Duodenal mucosa (tissue), 2 donors: ENCODE measurements at regions not wholly inside any gene's neighbourhood (a gene's known extent, or its start where the extent isn't known, plus 50 kb on each side); places are given as distances from the start of the nearest gene placed in this dataset.

ENCODE experiments used
- H3K27ac ChIP-seq: one replicate; pipeline ENCODE4 v1.7.0; 2013; ENCODE audit warnings: low read depth, low read length
- H3K27me3 ChIP-seq, 2 donors: one replicate each; pipeline ENCODE4 v1.7.0; 2013; ENCODE audit warnings: low read length in 2 of 2, control low read depth in 1 of 2; ENCODE audit not compliant: insufficient read depth in 2 of 2, control insufficient read depth in 1 of 2
- H3K36me3 ChIP-seq, 2 donors: one replicate each; pipeline ENCODE4 v1.7.0; 2013; ENCODE audit warnings: low read length in 2 of 2, control low read depth in 1 of 2; ENCODE audit not compliant: insufficient read depth in 2 of 2, control insufficient read depth in 1 of 2
- H3K4me1 ChIP-seq, 2 donors: one replicate each; pipeline ENCODE4 v1.7.0; 2013; ENCODE audit warnings: low read length in 2 of 2, control low read depth in 1 of 2; ENCODE audit not compliant: insufficient read depth in 2 of 2, control insufficient read depth in 1 of 2
- H3K4me3 ChIP-seq, 2 donors: one replicate each; pipeline ENCODE4 v1.7.0; 2013; ENCODE audit warnings: low read length in 2 of 2, low read depth in 1 of 2
- H3K9ac ChIP-seq, 2 donors: one replicate each; pipeline ENCODE4 v1.7.0; 2013; ENCODE audit warnings: low read length in 2 of 2, low read depth in 1 of 2
- H3K9me3 ChIP-seq, 2 donors: one replicate each; pipeline ENCODE4 v1.7.0; 2013; ENCODE audit warnings: low read length in 2 of 2, control low read depth in 1 of 2; ENCODE audit not compliant: control insufficient read depth in 1 of 2

DNA sequence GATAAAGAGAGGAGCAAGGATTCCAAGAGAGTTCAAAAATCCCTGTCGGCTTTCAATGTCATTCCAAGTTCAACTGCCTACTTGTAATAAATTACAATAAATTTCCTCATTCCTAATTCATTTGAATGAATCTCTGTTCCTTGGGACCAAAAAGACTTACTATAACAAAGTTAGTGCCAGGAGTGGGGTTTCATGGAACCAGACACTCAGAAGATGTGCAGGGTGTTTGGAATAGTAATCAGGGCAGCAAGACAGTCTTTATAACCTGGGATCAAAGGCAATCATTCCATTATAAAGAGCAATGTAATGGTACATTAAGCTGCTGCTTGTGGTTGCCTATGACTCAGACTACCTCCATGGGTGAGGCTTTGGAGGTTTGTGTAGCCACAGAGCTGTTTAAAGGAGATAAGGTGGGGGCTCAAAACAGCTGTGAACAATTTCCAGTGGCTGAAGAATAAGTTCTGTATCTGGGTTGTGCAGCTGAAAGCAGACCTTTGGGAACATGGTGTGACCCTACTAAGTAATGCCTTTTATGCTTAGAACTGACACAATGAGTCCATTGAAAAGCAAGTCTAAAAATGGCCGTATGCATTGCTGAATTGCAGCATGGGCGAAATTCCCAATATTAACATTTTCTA lies 159.9 kb downstream of the LINC00237 start:
- Histone ChIP-seq H3K27me3 (no peaks in the 10 kb centered on the region), H3K9me3 (peaks cover 0 to 10% of the 10 kb centered on the region in 2 donors), H3K9ac (no peak overlapping the region), H3K4me3 (no peak overlapping the region), H3K4me1 (no peaks in the 10 kb centered on the region), H3K27ac (no peak overlapping the region), H3K36me3 (no peaks in the 10 kb centered on the region)

DNA sequence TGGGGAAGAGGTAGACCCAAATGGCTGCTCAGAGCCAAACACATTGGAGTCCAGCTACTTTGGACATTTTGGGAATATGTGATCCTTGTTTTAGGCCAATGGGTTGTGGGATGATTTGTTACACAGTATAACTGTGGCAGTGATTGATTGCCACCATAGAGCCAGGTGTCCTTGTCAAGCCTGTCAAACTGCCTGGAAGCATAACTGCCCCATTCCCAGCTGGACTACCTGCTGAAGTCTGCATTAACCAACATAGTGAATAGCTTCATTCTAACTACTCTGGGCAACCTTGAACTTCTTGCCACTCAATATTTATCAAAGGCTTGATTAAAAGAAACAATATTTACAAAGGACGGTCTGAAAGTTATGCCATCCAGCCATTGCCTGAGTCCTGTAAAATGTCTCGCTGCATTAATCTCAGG lies 164.7 kb downstream of the LINC00237 start:
- Histone ChIP-seq H3K4me3 (no peak overlapping the region), H3K4me1 (no peaks in the 10 kb centered on the region), H3K9ac (no peak overlapping the region), H3K9me3 (peaks cover 0 to 8% of the 10 kb centered on the region in 2 donors), H3K36me3 (no peaks in the 10 kb centered on the region), H3K27ac (no peak overlapping the region), H3K27me3 (no peaks in the 10 kb centered on the region)

DNA sequence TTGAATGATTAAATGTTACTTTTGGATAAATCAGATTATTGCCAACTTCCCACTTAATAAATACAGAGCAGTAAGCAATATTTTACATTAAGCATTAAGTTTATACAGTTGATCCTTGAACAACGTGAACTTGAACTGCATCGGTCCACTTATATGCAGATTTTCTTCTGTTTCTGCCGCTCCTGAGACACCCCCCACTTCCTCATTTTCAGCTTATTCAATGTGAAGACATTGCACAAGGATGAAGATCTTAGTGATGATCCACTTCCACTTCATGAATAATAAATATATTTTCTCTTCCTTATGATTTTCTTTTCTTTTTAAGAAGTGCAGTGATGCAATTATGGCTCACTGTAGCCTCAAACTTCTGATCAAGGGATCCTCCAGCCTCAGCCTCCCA lies 167.2 kb downstream of the LINC00237 start:
- Histone ChIP-seq H3K36me3 (no peaks in the 10 kb centered on the region), H3K9me3 (no peaks in the 10 kb centered on the region), H3K27me3 (no peaks in the 10 kb centered on the region), H3K4me3 (no peak overlapping the region), H3K27ac (no peak overlapping the region), H3K4me1 (no peaks in the 10 kb centered on the region), H3K9ac (no peak overlapping the region)

DNA sequence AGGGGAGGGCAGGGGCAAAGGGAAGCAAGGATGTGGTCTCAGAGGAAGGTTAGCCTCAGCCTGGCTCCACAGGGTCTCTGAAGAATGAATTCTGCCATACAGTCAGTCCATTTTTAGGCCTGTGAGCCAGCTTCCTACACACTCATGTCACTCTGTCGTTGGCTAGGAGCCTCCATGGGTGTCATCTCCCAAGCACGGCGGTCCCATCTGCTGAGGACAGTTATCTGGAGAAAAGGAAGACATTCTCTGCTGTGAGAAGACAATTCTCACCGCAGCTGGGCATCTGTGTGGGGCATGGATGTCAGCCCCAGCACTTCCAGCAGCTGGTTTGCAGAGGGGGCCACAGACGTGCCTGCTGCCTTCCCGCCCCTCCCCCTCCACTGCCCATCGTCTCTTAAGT lies 167.6 kb downstream of the LINC00237 start:
- Histone ChIP-seq H3K4me1 (no peaks in the 10 kb centered on the region), H3K27me3 (no peaks in the 10 kb centered on the region), H3K9ac (no peak overlapping the region)

DNA sequence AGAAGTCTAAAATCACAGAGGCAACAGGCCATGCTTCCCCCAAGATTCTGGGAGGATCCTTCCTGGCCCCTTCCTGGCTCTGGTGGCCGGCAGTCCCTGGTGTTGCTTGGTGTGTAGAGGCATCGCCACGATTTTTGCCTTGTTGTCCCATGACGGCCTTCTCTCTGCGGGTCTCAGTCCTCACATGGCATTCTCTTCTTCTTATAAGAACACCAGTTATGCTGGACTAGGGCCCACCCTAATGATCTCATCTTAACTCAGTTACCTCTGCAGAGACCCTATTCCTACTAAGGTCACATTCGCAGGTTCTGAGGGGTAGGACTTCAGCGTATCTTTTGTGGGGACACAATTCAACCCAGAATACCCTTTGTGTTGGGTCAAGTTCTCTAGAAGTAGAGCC lies 168.0 kb downstream of the LINC00237 start:
- H3K27ac ChIP-seq = no peak overlapping the region
- no peaks in the 10 kb centered on the region for H3K9me3 ChIP-seq
- no peak overlapping the region for H3K4me3 ChIP-seq
- H3K27me3 ChIP-seq = no peaks in the 10 kb centered on the region
- no peaks in the 10 kb centered on the region for H3K36me3 ChIP-seq
- no peak overlapping the region for H3K9ac ChIP-seq
- H3K4me1 ChIP-seq = no peaks in the 10 kb centered on the region

More for the DNA sequence above, 167.6 kb downstream of the LINC00237 start:
- H3K36me3 ChIP-seq = no peaks in the 10 kb centered on the region
- H3K9me3 ChIP-seq = no peaks in the 10 kb centered on the region
- H3K27ac ChIP-seq = no peak overlapping the region
- no peak overlapping the region for H3K4me3 ChIP-seq

DNA sequence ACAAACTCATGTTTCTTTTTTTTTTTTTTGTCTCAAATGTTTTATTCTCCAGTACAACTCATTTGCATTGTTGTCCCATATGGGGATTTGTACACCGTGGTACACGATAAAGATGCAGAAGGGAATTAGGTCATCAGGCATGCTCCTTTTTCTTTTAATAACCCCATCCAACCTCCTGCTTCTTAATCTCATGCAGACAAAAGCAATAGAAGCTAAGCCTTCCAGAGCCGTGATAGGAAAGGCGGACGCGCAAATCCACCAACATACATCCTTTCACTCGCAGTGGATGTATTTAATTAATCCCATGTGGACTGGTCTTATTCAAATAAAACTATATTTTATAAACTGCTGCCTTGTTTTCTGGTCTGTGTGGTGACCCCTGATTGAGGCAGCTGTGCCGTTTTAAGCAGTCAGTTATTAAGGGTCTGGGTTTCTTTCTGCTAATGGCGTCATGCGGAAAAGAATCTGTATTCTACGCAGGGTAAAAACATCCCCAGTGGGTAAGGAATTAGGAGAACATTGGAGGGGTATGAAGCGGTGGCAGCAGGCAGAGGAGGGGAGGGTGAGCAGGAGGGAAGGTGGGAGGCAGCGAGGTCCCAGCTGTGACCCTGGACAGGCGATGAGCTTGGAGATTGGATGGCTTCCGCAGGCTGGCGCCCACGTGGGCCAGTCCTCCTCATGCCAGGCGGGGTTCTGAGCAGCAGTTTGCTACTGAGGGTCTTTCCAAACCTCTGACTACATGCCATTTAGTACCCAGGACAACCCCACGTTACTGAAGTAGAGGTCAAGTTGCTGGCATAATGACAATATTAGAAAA lies 172.8 kb downstream of the LINC00237 start:
- Histone ChIP-seq H3K27me3 (no peaks in the 10 kb centered on the region), H3K4me1 (no peaks in the 10 kb centered on the region), H3K9ac (no peak overlapping the region), H3K9me3 (no peaks in the 10 kb centered on the region), H3K4me3 (no peak overlapping the region), H3K36me3 (no peaks in the 10 kb centered on the region), H3K27ac (no peak overlapping the region)

DNA sequence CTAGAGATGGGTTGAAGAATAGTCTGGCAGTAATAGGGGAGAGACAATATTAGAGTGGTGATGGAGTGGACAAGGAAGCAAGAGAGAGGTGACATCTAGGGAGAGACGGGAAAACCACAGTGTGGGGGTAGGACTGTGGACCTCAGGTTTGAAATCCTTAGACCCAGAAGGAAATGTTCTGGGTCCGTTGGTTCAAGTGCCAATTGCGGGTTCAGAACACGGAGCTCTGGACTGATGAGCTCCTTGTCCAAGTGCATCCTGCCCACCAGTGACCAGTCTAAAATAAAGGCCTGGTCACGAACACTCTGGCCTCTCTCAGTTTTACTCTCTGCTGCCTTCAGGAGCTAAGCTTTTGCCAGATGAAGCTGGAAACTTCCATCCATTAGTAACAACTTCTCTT lies 174.0 kb downstream of the LINC00237 start:
- no peak overlapping the region for H3K27ac ChIP-seq
- no peak overlapping the region for H3K9ac ChIP-seq
- no peaks in the 10 kb centered on the region for H3K27me3 ChIP-seq
- H3K4me3 ChIP-seq = no peak overlapping the region
- H3K9me3 ChIP-seq = no peaks in the 10 kb centered on the region
- no peaks in the 10 kb centered on the region for H3K4me1 ChIP-seq
- H3K36me3 ChIP-seq = no peaks in the 10 kb centered on the region

DNA sequence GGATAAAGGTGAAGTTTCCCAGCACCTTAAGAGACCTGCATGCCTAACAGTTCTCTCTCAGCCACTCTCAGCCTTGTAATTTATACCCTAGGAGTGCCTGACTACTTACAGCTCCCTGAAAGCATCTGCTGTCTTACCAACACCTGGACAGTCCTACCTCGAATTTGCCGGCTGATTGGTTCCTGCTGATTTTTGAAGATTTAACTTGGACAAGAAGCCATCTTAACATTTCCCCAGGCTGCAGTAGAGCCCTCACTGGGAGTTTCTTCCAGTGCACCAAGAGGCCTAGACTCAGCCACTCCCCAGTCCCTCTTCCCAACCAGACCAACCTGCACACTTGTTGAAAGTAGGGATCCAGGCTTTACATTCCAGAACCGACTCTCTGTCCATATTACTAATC lies 174.5 kb downstream of the LINC00237 start:
- no peaks in the 10 kb centered on the region for H3K9me3 ChIP-seq
- H3K4me1 ChIP-seq = no peaks in the 10 kb centered on the region
- no peak overlapping the region for H3K4me3 ChIP-seq
- no peaks in the 10 kb centered on the region for H3K27me3 ChIP-seq
- no peak overlapping the region for H3K9ac ChIP-seq
- no peak overlapping the region for H3K27ac ChIP-seq
- H3K36me3 ChIP-seq = no peaks in the 10 kb centered on the region

DNA sequence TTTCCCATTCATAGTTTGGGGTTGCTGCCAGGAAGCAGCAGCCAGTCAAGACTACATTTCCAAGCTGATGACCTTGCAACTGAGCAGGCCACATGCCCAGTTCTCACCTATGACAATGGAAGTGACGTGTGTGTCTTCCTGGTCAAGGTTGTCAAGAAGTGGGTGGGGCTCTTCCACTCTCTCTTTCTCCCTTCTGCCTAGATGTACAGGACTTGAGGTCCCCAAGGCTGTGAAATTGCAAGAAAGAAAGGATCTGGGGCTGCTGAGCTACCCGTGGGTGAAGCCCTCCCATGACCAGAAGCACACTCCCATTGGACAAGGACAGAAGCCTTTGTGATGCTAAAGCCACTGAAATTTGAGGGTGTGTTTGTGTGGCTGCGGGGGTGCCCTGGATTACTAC lies 175.1 kb downstream of the LINC00237 start:
- Histone ChIP-seq H3K36me3 (no peaks in the 10 kb centered on the region), H3K27ac (no peak overlapping the region), H3K9ac (no peak overlapping the region), H3K4me1 (no peaks in the 10 kb centered on the region), H3K4me3 (no peak overlapping the region), H3K27me3 (no peaks in the 10 kb centered on the region), H3K9me3 (no peaks in the 10 kb centered on the region)

DNA sequence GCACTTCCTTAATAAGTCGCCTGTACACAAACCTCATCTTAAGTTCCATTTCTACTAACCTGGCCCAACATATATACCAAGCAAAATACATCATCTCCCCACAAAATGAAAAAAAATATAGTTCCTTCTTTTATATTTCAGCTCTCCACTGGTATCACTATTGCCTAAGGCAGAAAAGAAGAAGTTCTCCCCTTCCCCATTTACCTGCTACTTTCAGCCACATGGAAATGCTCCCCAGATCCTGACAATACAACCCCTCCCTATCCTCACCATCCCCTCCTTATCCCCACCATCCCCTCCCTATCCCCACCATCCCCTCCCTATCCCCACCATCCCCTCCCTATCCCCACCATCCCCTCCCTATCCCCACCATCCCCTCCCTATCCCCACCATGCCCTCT lies 175.7 kb downstream of the LINC00237 start:
- no peaks in the 10 kb centered on the region for H3K27me3 ChIP-seq
- H3K36me3 ChIP-seq = no peaks in the 10 kb centered on the region
- H3K27ac ChIP-seq = no peak overlapping the region
- H3K4me1 ChIP-seq = no peaks in the 10 kb centered on the region
- H3K9ac ChIP-seq = no peak overlapping the region
- no peaks in the 10 kb centered on the region for H3K9me3 ChIP-seq
- no peak overlapping the region for H3K4me3 ChIP-seq
